Fibroblast of mammary gland (primary cell): ENCODE measurements at regions not wholly inside any gene's neighbourhood (a gene's known extent, or its start where the extent isn't known, plus 50 kb on each side); places are given as distances from the start of the nearest gene placed in this dataset.

Source experiments
- DNase-seq: peaks from one replicate; pipeline ENCODE4 v3.0.0-alpha.2; 2010; ENCODE audit warnings: low read depth
- H3K4me3 ChIP-seq: 2 replicates; pipeline ENCODE4 v1.5.1; 2011; ENCODE audit warnings: low read depth, mild to moderate bottlenecking, low read length, moderate library complexity; ENCODE audit not compliant: control insufficient read depth
- CTCF ChIP-seq: conservative IDR thresholded peaks from 2 replicates; pipeline ENCODE4 v1.5.1; 2011; ENCODE audit warnings: low read depth, low read length, inconsistent platforms; ENCODE audit not compliant: control insufficient read depth, insufficient read depth

GRCh38 chrX:39115166-39115565 is 313.9 kb downstream of the MID1IP1 start:
- DNase-seq: no peak
- no peak for TF ChIP-seq CTCF
- no peak overlapping the region for H3K4me3 ChIP-seq

- no peak for DNase-seq
- H3K4me3 ChIP-seq: no peak overlapping the region
- no peak for TF ChIP-seq CTCF
Observed at GRCh38 chrX:39117101-39117500, 315.8 kb downstream of the MID1IP1 start.

GRCh38 chrX:39121903-39122302 is 320.6 kb downstream of the MID1IP1 start:
- TF ChIP-seq CTCF: no peak

GRCh38 chrX:39125834-39126233 is 324.6 kb downstream of the MID1IP1 start:
- no peak for TF ChIP-seq CTCF
- no peak overlapping the region for H3K4me3 ChIP-seq
- no peak for DNase-seq

More at GRCh38 chrX:39121903-39122302, 320.6 kb downstream of the MID1IP1 start:
- H3K4me3 ChIP-seq: no peak overlapping the region
- DNase-seq: no peak

- no peak for TF ChIP-seq CTCF
- DNase-seq: no peak
- H3K4me3 ChIP-seq: no peak overlapping the region
Observed at GRCh38 chrX:39133971-39134370, 332.7 kb downstream of the MID1IP1 start.

- DNase-seq: no peak
- H3K4me3 ChIP-seq: no peak overlapping the region
- no peak for TF ChIP-seq CTCF
Observed at GRCh38 chrX:39137363-39137954, 336.2 kb downstream of the MID1IP1 start.

- no peak for DNase-seq
- TF ChIP-seq CTCF: no peak
- no peak overlapping the region for H3K4me3 ChIP-seq
Observed at GRCh38 chrX:39140581-39140980, 339.3 kb downstream of the MID1IP1 start.
